ENCODE measurements at regions not wholly inside any gene's neighbourhood (a gene's known extent, or its start where the extent isn't known, plus 50 kb on each side); places are given as distances from the start of the nearest gene placed in this dataset.

GRCh38 chr3:168512802-168513201, 417.1 kb upstream of the GOLIM4 start:
- no peak for DNase-seq (ENCODE audit: low read depth)

GRCh38 chr3:168511428-168512014, 415.8 kb upstream of the GOLIM4 start:
- DNase-seq (ENCODE audit: low read depth) = no peak

- DNase-seq (ENCODE audit: low read depth) = no peak
Measured at GRCh38 chr3:168506589-168506988, 410.9 kb upstream of the GOLIM4 start.

GRCh38 chr3:168501570-168501969, 405.8 kb upstream of the GOLIM4 start:
- no peak for DNase-seq (ENCODE audit: low read depth)

- no peak for DNase-seq (ENCODE audit: low read depth)
Measured at GRCh38 chr3:168498194-168498593, 402.5 kb upstream of the GOLIM4 start.

GRCh38 chr3:168497741-168498140, 402.0 kb upstream of the GOLIM4 start:
- DNase-seq (ENCODE audit: low read depth) = no peak

- DNase-seq (ENCODE audit: low read depth) = no peak
Measured at GRCh38 chr3:168497183-168497582, 401.5 kb upstream of the GOLIM4 start.

- DNase-seq (ENCODE audit: low read depth) = no peak
Measured at GRCh38 chr3:168495932-168496331, 400.2 kb upstream of the GOLIM4 start.

- no peak for DNase-seq (ENCODE audit: low read depth)
Measured at GRCh38 chr3:168495270-168495669, 399.5 kb upstream of the GOLIM4 start.

GRCh38 chr3:168493412-168494205, 397.9 kb upstream of the GOLIM4 start:
- no peak for DNase-seq (ENCODE audit: low read depth)

- no peak for DNase-seq (ENCODE audit: low read depth)
Measured at GRCh38 chr3:168490981-168491380, 395.3 kb upstream of the GOLIM4 start.

GRCh38 chr3:168489301-168489700, 393.6 kb upstream of the GOLIM4 start:
- no peak for DNase-seq (ENCODE audit: low read depth)

- no peak for DNase-seq (ENCODE audit: low read depth)
Measured at GRCh38 chr3:168485936-168486335, 390.2 kb upstream of the GOLIM4 start.

- no peak for DNase-seq (ENCODE audit: low read depth)
Measured at GRCh38 chr3:168476360-168476980, 380.7 kb upstream of the GOLIM4 start.

GRCh38 chr3:168475704-168476103, 380.0 kb upstream of the GOLIM4 start:
- DNase-seq (ENCODE audit: low read depth) = no peak

- no peak for DNase-seq (ENCODE audit: low read depth)
Measured at GRCh38 chr3:168473334-168473890, 377.7 kb upstream of the GOLIM4 start.

GRCh38 chr3:168472783-168473182, 377.1 kb upstream of the GOLIM4 start:
- no peak for DNase-seq (ENCODE audit: low read depth)

- DNase-seq (ENCODE audit: low read depth) = no peak
Measured at GRCh38 chr3:168470380-168470779, 374.7 kb upstream of the GOLIM4 start.

- DNase-seq (ENCODE audit: low read depth) = no peak
Measured at GRCh38 chr3:168469436-168469835, 373.7 kb upstream of the GOLIM4 start.

- DNase-seq (ENCODE audit: low read depth) = no peak
Measured at GRCh38 chr3:168467115-168467714, 371.5 kb upstream of the GOLIM4 start.

GRCh38 chr3:168461793-168462192, 366.1 kb upstream of the GOLIM4 start:
- DNase-seq (ENCODE audit: low read depth) = no peak

GRCh38 chr3:168459226-168459784, 363.6 kb upstream of the GOLIM4 start:
- DNase-seq (ENCODE audit: low read depth) = no peak

All from CMK (cell line).